ENCODE measurements at regions not wholly inside any gene's neighbourhood (a gene's known extent, or its start where the extent isn't known, plus 50 kb on each side); places are given as distances from the start of the nearest gene placed in this dataset.

DNA sequence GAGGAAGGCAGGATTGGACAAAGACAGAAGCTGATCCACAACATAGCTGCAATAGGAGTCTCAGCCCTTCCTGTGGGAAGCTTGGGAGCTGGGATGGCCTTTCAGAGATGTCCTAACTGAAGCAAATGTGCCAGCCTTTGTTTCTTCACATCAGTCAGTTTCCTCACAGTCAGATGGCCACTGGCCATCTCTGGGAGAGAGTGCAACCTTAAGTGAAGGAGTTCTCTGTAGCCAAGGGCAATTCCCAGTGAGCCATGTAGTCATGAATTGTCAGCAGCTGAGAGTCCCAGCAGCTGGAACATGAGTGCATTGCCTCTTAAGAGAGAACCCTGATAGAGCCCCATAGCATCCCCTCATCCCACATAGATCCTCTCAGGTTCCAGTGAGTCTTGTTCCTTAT, 89.1 kb upstream of the LIFR start:
- no peak overlapping the region for H3K4me3 ChIP-seq
- no peaks in the 10 kb centered on the region for H3K4me1 ChIP-seq
- TF ChIP-seq, protein P1, sequence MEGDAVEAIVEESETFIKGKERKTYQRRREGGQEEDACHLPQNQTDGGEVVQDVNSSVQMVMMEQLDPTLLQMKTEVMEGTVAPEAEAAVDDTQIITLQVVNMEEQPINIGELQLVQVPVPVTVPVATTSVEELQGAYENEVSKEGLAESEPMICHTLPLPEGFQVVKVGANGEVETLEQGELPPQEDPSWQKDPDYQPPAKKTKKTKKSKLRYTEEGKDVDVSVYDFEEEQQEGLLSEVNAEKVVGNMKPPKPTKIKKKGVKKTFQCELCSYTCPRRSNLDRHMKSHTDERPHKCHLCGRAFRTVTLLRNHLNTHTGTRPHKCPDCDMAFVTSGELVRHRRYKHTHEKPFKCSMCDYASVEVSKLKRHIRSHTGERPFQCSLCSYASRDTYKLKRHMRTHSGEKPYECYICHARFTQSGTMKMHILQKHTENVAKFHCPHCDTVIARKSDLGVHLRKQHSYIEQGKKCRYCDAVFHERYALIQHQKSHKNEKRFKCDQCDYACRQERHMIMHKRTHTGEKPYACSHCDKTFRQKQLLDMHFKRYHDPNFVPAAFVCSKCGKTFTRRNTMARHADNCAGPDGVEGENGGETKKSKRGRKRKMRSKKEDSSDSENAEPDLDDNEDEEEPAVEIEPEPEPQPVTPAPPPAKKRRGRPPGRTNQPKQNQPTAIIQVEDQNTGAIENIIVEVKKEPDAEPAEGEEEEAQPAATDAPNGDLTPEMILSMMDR (IDR thresholded peaks at IDR 0.05): no peak
- TF ChIP-seq POLR2A (IDR thresholded peaks at IDR 0.05): no peak
- H3K27me3 ChIP-seq: no peaks in the 10 kb centered on the region
- H3K36me3 ChIP-seq: no peaks in the 10 kb centered on the region
- no peak for DNase-seq
- H3K9me3 ChIP-seq: no peaks in the 10 kb centered on the region
- H3K27ac ChIP-seq: no peak overlapping the region

DNA sequence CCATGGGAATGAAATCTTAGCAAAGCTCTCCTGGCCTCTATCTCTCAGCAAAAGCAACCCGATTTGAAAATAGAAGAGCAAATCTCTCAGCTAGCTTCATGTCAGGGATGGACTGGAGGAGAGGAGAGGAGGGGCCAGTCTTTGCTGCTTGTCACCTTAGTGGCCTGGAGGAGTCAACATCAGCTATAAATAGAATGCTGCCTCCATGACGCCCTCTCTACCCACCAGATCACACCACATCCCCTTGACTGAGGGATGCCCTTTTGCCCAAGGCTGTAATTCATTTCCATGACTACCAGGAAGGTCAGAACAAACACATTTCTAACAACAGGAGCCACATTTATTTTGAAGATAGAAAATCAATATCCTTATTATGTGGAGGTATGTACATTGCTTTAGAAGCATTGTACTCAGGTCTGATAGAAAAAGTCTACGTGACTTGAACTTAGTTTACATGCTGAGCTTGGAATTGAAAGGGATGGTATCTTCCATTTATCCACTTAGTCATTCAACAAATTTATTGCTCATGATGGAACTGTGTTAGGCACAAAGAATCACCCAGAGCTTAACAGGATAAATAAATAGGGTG, 92.4 kb upstream of the LIFR start:
- H3K4me1 ChIP-seq: no peaks in the 10 kb centered on the region
- no peaks in the 10 kb centered on the region for H3K9me3 ChIP-seq
- no peak overlapping the region for H3K27ac ChIP-seq
- H3K4me3 ChIP-seq: no peak overlapping the region
- DNase-seq: no peak
- H3K27me3 ChIP-seq: no peaks in the 10 kb centered on the region
- H3K36me3 ChIP-seq: no peaks in the 10 kb centered on the region
- TF ChIP-seq POLR2A (IDR thresholded peaks at IDR 0.05): no peak
- TF ChIP-seq, protein P1 (IDR thresholded peaks at IDR 0.05): no peak

DNA sequence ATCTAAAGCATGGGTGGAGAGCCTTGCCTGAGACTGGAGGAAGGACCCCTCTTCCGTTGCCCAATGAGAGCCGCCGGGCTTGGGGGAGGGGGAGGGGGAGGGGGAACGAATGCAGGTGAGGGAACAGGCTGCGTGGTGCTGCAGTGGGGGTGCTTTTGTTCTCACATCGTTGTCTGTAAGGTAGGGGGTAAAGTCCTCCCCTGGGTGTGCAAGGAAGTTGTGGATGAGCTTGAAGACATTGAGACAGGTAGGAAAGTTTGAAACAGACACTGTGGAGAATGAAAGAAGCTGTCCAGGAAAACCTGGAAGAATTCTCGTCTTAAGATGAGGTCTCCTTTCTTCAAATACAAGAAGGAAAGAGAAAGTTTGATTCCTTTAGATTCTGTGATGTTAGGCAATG, 94.1 kb upstream of the LIFR start:
- no peaks in the 10 kb centered on the region for H3K36me3 ChIP-seq
- TF ChIP-seq, protein P1 (IDR thresholded peaks at IDR 0.05): no peak
- no peak for TF ChIP-seq POLR2A (IDR thresholded peaks at IDR 0.05)
- no peaks in the 10 kb centered on the region for H3K9me3 ChIP-seq
- H3K4me3 ChIP-seq: no peak overlapping the region
- H3K27ac ChIP-seq: no peak overlapping the region
- no peak for DNase-seq
- no peaks in the 10 kb centered on the region for H3K4me1 ChIP-seq
- H3K27me3 ChIP-seq: no peaks in the 10 kb centered on the region

DNA sequence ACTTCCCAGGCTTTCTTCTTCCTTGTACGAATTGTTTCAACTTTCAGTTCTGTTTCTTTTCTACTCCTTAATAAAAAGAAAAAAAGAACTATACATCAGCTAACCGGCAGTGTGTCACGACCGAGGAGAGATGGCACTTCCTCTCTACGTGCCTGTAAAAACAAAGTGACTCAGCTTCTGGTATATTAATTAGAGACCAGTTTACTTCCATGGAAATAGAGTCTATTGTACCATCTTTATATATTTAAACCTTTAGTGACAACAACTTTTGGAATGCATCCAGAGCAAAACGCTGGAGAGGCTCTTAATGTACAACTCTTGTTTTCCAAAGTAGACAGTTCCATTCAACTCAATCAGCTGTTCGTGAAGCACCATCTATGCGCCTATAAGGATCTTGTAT, 94.5 kb upstream of the LIFR start:
- Histone ChIP-seq H3K36me3 (no peaks in the 10 kb centered on the region), H3K4me3 (no peak overlapping the region), H3K27ac (no peak overlapping the region), H3K27me3 (no peaks in the 10 kb centered on the region), H3K4me1 (no peaks in the 10 kb centered on the region), H3K9me3 (no peaks in the 10 kb centered on the region)
- DNase-seq: no peak
- TF ChIP-seq, protein P1 (IDR thresholded peaks at IDR 0.05): no peak
- TF ChIP-seq POLR2A (IDR thresholded peaks at IDR 0.05): no peak

DNA sequence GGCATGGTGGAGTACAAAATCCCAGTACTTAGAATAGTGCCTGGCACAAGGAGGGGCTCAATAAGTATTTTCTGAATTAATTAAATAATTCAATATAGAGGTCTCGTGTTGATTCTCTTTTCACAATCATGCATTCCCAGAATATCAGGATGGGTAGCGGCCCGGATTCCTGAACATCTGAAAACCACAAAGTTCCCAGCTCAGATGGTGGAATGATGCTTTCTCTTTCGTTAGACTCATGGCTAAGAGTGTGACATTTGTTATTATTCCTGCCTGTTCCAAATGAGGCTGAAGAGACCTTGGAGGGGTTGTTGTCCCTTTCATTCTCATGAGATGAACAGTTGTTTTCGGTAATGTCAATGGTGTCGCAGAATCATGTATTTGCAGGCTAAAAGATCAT, 95.4 kb upstream of the LIFR start:
- DNase-seq: no peak

More for the DNA sequence above, 95.4 kb upstream of the LIFR start:
- Histone ChIP-seq H3K36me3 (no peaks in the 10 kb centered on the region), H3K4me1 (no peaks in the 10 kb centered on the region), H3K27ac (no peak overlapping the region), H3K4me3 (no peak overlapping the region), H3K27me3 (no peaks in the 10 kb centered on the region), H3K9me3 (no peaks in the 10 kb centered on the region)
- TF ChIP-seq, protein P1 (IDR thresholded peaks at IDR 0.05): no peak
- no peak for TF ChIP-seq POLR2A (IDR thresholded peaks at IDR 0.05)
